Suppressor macrophage treated with lipopolysaccharide for 4 hours (primary cell): ENCODE measurements at regions not wholly inside any gene's neighbourhood (a gene's known extent, or its start where the extent isn't known, plus 50 kb on each side); places are given as distances from the start of the nearest gene placed in this dataset.
"Not testable (repeated sequence)": the region's sequence is repeated elsewhere in the genome, so short reads cannot be mapped to it uniquely, and the experiment has no call there.

Source experiments
- DNase-seq: peaks from one replicate; pipeline ENCODE4 v3.0.0-alpha.2; 2020

DNA sequence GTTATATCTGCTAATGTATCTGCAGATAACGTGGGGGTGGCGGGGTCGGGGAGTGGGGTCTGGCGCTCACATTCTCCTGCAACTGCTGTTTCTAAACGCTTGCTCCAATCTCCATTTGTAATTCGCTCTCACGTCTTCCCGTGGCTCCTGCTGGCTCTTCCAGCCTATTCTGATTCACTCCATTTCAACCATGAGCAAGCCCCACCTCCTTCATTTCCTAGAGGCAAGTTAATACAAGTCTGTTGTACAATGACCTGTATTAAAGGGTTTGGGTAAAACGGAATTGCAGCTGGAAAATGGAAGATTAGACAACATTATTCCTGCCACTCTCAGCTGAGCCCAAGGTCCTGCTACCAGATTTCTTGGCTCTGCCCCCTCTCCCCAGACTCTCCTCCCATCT lies 132.3 kb downstream of the CSNK2A3 start:
- DNase-seq: no peak

DNA sequence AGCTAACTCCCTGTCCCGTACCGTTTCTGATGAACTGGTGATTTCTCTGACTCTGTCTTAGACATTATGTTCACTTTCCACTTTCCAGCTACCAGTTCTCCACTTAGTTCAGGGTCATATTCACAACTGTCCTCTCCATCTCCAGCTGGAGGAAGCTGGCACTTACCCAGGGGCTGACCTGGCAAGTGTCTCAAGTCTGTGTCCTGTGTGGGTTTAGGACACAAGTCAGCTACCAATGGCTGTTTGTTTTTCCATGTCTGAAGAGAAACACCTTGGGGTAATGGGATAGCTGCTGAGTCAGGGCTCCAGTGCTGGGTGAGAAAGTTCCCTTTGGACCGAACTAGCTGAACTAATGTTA lies 134.4 kb downstream of the CSNK2A3 start:
- DNase-seq: no peak

- no peak for DNase-seq
These were observed 135.0 kb downstream of the CSNK2A3 start for GRCh38 chr11:11217929-11218628.

- no peak for DNase-seq
These were observed 135.6 kb downstream of the CSNK2A3 start for GRCh38 chr11:11217289-11217928.

DNA sequence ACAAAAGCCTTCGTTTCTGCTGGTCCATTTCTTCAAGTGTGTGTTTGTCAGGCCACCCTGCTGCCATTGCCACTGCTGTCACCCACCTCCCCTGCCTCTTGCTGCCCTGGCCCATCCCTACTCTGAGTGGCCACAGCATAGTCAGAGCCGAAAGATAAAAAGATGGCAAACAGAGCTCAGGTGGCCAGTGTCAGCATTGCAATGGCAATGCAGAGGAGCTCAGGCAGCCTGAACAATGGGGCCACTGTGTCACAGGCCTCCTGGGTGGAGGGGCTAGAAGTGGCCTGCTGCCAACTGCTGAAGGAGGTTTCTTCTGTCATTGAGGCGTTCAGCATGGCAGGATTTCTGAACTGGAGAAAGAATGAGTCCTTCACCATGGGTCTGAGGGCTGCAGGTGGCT lies 137.1 kb downstream of the CSNK2A3 start:
- no peak for DNase-seq

DNA sequence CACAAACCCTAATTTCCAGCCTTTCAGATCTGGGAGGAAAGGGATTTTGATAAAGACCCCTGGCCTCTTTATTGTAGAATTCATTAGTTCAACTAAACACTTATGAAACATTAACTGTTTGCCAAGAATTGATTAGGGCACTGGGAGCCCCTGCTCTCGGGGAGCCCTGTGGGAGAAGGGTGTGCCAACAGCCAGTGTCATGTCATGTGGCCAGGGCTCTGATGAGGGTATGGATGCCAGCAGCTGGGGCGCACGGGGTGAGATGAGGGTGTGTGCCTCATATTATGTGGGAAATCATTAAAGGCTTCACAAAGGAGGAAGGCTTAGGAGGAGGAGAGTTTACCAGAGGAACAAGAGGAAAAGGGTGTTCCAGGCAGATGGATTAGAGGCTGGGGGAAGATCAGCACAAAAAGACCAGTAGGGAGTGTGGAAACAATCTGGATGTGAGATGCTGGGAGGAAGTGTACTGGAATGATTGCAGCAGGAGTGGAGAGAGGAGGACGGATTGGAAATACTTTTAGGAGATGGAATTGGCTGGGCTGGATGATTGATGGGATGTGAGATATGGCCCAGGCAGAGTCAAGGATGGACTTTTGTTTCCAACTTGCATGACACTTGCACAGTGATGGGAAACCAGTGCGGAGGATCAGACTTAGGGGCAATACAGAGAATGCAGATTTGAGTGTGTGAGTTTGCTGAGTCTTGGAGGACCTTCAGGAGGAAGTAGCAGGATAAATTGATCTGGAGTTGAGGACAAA lies 137.8 kb downstream of the CSNK2A3 start:
- no peak for DNase-seq

- no peak for DNase-seq
These were observed 139.9 kb downstream of the CSNK2A3 start for GRCh38 chr11:11213117-11213516.

DNA sequence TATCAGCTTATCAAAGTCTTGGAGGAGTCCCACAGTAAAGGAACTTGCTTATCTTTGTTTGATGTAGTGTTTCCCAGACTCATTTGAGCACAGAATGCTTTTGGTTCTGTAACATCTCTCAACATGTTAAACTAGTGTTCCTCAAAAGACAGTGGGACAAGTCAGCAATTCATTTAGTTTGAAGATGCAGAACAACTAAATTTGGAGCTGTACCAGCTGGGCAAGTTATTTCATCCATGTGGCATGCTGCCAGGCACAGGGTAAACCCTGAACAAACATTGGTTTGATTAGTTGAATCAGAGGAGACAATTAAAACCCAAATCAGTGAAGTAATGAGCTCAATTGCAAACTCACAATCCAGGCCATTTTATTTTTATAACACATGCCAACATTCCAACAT lies 141.2 kb downstream of the CSNK2A3 start:
- DNase-seq: no peak

DNA sequence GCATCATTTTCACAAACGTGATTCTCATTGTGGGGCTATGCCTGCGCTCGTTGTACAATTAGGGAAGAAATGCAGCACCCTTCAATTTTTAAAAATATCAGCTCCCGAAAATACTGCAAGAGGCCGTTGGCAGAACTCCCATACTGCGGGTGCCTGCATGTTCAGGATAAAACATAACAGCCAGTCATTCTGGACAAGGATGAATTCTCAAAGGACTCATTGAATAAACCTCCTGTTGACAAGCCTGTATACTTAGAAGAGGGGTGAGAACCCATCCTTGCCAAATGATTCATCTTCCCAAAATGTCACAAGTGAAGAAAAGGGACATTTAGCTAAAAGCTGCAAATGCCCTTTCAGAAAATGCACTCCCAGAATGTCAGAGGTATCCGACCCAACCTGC lies 141.9 kb downstream of the CSNK2A3 start:
- DNase-seq: no peak

GRCh38 chr11:11210446-11210845 lies 142.6 kb downstream of the CSNK2A3 start:
- DNase-seq: no peak

- no peak for DNase-seq
These were observed 143.1 kb downstream of the CSNK2A3 start for GRCh38 chr11:11209967-11210366.

GRCh38 chr11:11208994-11209393 lies 144.1 kb downstream of the CSNK2A3 start:
- DNase-seq: no peak

- DNase-seq: no peak
These were observed 145.6 kb downstream of the CSNK2A3 start for GRCh38 chr11:11207428-11207827.

GRCh38 chr11:11206484-11206883 lies 146.6 kb downstream of the CSNK2A3 start:
- DNase-seq: no peak

GRCh38 chr11:11202885-11203284 lies 150.2 kb downstream of the CSNK2A3 start:
- no peak for DNase-seq

DNA sequence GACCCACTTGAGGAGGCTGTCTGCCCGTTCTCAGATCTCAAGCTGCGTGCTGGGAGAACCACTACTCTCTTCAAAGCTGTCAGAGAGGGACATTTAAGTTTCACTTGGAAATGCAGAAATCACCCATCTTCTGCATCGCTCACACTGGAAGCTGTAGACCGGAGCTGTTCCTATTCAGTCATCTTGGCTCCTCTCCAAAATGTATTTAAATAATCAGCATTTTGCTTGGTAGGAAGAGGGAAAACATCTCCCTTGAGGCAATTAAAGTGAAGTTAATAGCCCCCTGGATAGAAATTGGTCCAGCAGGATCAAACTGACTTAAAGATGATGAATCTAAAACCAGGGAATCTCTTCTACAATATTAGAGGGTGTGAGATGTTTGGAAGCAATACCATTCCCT lies 151.7 kb downstream of the CSNK2A3 start:
- DNase-seq: not testable (repeated sequence)

GRCh38 chr11:11192541-11192940 lies 160.5 kb downstream of the CSNK2A3 start:
- DNase-seq: no peak

- no peak for DNase-seq
These were observed 163.5 kb downstream of the CSNK2A3 start for GRCh38 chr11:11189506-11189905.

- no peak for DNase-seq
These were observed 166.8 kb downstream of the CSNK2A3 start for GRCh38 chr11:11186249-11186648.

- DNase-seq: no peak
These were observed 170.8 kb downstream of the CSNK2A3 start for GRCh38 chr11:11182261-11182660.

DNA sequence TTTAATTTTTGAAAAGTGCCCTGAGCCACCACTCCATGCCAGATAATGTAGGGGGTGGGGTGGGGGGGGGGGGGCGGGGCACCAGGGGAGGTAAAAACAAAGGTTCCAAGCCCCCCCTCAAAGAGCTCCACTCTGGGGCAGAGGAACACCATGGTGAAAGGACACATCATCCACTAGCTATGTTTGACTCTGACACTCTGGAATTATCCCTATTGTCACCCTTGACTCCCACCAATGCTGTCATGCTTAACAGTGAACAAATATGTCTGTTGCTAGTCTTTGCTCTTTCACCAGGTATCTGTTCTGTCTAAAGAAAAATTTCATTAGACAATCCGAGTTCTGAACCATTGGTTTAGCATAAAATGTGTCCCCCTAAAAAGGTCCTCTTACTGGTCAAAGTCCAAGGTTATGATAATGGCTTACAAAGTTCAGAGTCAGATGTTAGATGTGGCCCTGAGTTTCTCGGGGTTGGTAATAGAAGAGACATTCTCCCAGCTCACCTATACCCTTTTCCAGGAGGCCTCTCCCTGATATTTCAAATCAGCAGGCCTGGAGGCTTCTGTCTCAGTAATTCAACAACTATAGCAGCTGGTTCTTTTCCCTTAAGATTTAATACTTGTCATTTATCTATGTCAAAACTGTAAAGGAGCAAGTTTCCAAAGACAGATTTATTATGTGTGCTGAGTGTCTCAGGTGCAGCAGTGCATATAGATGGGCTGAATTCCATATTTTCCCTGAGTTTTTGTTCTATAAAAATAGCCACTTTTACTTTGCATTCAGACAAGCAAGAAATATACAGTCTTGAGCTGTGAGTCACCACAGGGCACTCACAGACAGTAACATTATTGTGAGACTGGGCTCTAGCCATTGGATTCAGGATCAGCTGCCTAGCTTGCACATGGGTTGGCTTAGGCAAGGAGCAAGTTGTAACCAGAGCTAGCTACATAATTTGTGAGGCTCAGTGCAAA lies 174.1 kb downstream of the CSNK2A3 start:
- DNase-seq: no peak

- DNase-seq: no peak
These were observed 175.8 kb downstream of the CSNK2A3 start for GRCh38 chr11:11177156-11177808.
